HCT116 (cell line): ENCODE measurements at regions not wholly inside any gene's neighbourhood (a gene's known extent, or its start where the extent isn't known, plus 50 kb on each side); places are given as distances from the start of the nearest gene placed in this dataset.

Experiments used
- ATAC-seq: fragments of 200-7000 bp; cut with Tn5 transposase; 2 replicates; pipeline ENCODE4 v1.9.1; 2020; ENCODE audit warnings: mild to moderate bottlenecking, moderate library complexity
- BruUV-seq: library from RNA; stranded (reverse); fragments of 400-500 nt; replicated peaks from 2 replicates; lab custom pipeline; 2021; lab: Mats Ljungman, UMichigan
- CTCF ChIA-PET: fragments of 300-600 bp; sonication (Branson Sonifier 250); formaldehyde crosslinking; loops from one replicate; lab custom pipeline; 2021; ENCODE audit warnings: antibody characterized with exemption; lab: Charles Lee
- POLR2A ChIA-PET: fragments of 300-600, 350-600 bp; sonication (Branson Sonifier 250); formaldehyde crosslinking; loops from one replicate; lab custom pipeline; 2021; ENCODE audit warnings: antibody characterized with exemption; lab: Charles Lee
- RAD21 ChIA-PET, 2 experiments: fragments of 300-600 bp; sonication (Branson Sonifier 250); formaldehyde crosslinking; loops; one replicate each; lab custom pipeline; 2023; ENCODE audit warnings: low total read pairs in 2 of 2; ENCODE audit not compliant: uncharacterized antibody in 2 of 2, unreplicated experiment in 2 of 2, low non-redundant PET in 1 of 2; lab: Charles Lee
- DNase-seq: peaks from one replicate; pipeline ENCODE4 v3.0.0-alpha.2; 2010; ENCODE audit warnings: low read depth, low spot score
- H2AFZ ChIP-seq: fragments of 200-600 bp; shearing (Covaris generic), sonication (generic); 2 replicates; pipeline ENCODE4 v1.6.1; 2017; ENCODE audit warnings: low read depth, mixed run types, mixed read lengths, antibody characterized with exemption, low read length; ENCODE audit not compliant: poor library complexity, severe bottlenecking
- H3K27ac ChIP-seq: 2 replicates; pipeline ENCODE4 v1.5.1; 2012; ENCODE audit warnings: low read depth, low read length
- H3K27me3 ChIP-seq: fragments of 200-600 bp; sonication (generic); 2 replicates; pipeline ENCODE4 v1.6.1; 2016; ENCODE audit warnings: mixed run types, low read length, mixed read lengths; ENCODE audit not compliant: insufficient read depth
- H3K36me3 ChIP-seq, 2 experiments: fragments of 200-500 bp in 1 of 2; fragments of 200-600 bp in 1 of 2; sonication (Bioruptor generic) in 1 of 2; sonication (generic) in 1 of 2; 2 replicates each; pipeline versions ENCODE4 v1.5.1 to v1.6.1; 2014 to 2016; ENCODE audit warnings: low read length in 2 of 2, inconsistent platforms in 1 of 2, mixed read lengths in 1 of 2, mixed run types in 1 of 2; ENCODE audit not compliant: insufficient read depth in 2 of 2, control insufficient read depth in 1 of 2
- H3K4me1 ChIP-seq, 2 experiments: fragments of 200-600 bp in 1 of 2; sonication (generic) in 1 of 2; 2 replicates each; pipeline versions ENCODE4 v1.5.1 to v1.6.1; 2012 to 2017; ENCODE audit warnings: low read length in 2 of 2, inconsistent platforms in 1 of 2, mild to moderate bottlenecking in 1 of 2, mixed read lengths in 1 of 2, mixed run types in 1 of 2, moderate library complexity in 1 of 2; ENCODE audit not compliant: insufficient read depth in 2 of 2, control insufficient read depth in 1 of 2
- H3K4me2 ChIP-seq: fragments of 200-600 bp; sonication (generic); 2 replicates; pipeline ENCODE4 v1.6.1; 2017; ENCODE audit warnings: mixed run types, low read length, mixed read lengths
- H3K4me3 ChIP-seq, 2 experiments: fragments of 200-600 bp in 1 of 2; sonication (generic) in 1 of 2; replicated peaks in 1 of 2; 2 replicates each; pipeline ENCODE4 v1.5.1; 2011 to 2016; ENCODE audit warnings: low read length in 2 of 2, control low read depth in 1 of 2, low read depth in 1 of 2, mild to moderate bottlenecking in 1 of 2, mixed read lengths in 1 of 2, mixed run types in 1 of 2
- H3K79me2 ChIP-seq: fragments of 200-600 bp; sonication (generic); 2 replicates; pipeline ENCODE4 v1.6.1; 2017; ENCODE audit warnings: mild to moderate bottlenecking, mixed run types, low read length, moderate library complexity, mixed read lengths; ENCODE audit not compliant: insufficient read depth
- H3K9ac ChIP-seq: fragments of 200-600 bp; sonication (generic); 2 replicates; pipeline ENCODE4 v1.6.1; 2016; ENCODE audit warnings: low read length, mixed read lengths
- H3K9me2 ChIP-seq: fragments of 200-600 bp; sonication (generic), shearing (Covaris generic); 2 replicates; pipeline ENCODE4 v1.6.1; 2017; ENCODE audit warnings: mixed run types, mild to moderate bottlenecking, moderate library complexity; ENCODE audit not compliant: insufficient read depth
- H3K9me3 ChIP-seq, 2 experiments: fragments of 200-500 bp in 1 of 2; fragments of 200-600 bp in 1 of 2; sonication (Bioruptor generic) in 1 of 2; sonication (generic) in 1 of 2; 2 replicates each; pipeline ENCODE4 v1.6.1; 2014 to 2017; ENCODE audit warnings: low read length in 2 of 2, mixed read lengths in 2 of 2, inconsistent platforms in 1 of 2, low read depth in 1 of 2, mild to moderate bottlenecking in 1 of 2, mixed run types in 1 of 2, moderate library complexity in 1 of 2; ENCODE audit not compliant: control insufficient read depth in 1 of 2, insufficient read depth in 1 of 2
- H4K20me1 ChIP-seq: fragments of 200-600 bp; sonication (generic), shearing (Covaris generic); 2 replicates; pipeline ENCODE4 v1.6.1; 2017; ENCODE audit warnings: mixed run types, mild to moderate bottlenecking, moderate library complexity; ENCODE audit not compliant: insufficient read depth
- CEBPB ChIP-seq: IDR thresholded peaks from 2 replicates; pipeline ENCODE4 v1.6.1; 2012; ENCODE audit warnings: low read depth
- CTCF ChIP-seq, 3 experiments: fragments of 200-600 bp in 1 of 3; sonication (generic) in 1 of 3; IDR thresholded peaks in 2 of 3; conservative IDR thresholded peaks in 1 of 3; 2 replicates each; pipeline ENCODE4 v1.5.1; 2012 to 2017; ENCODE audit warnings: low read depth in 2 of 3, low read length in 2 of 3, antibody characterized with exemption in 1 of 3, borderline replicate concordance in 1 of 3, control low read depth in 1 of 3, mild to moderate bottlenecking in 1 of 3, mixed read lengths in 1 of 3, mixed run types in 1 of 3, moderate library complexity in 1 of 3; ENCODE audit not compliant: insufficient read depth in 1 of 3
- ELF1 ChIP-seq: IDR thresholded peaks from 2 replicates; pipeline ENCODE4 v1.6.1; 2012; ENCODE audit warnings: low read depth, borderline replicate concordance
- EZH2 ChIP-seq: fragments of 200-600 bp; sonication (generic); IDR thresholded peaks from 2 replicates; pipeline ENCODE4 v1.6.1; 2017; ENCODE audit warnings: antibody characterized with exemption, mixed run types
- EZH2phosphoT487 ChIP-seq: fragments of 200-600 bp; IDR thresholded peaks from 2 replicates; pipeline ENCODE4 v1.6.1; 2018; ENCODE audit warnings: antibody characterized with exemption, borderline replicate concordance
- FOSL1 ChIP-seq: IDR thresholded peaks from 2 replicates; pipeline ENCODE4 v1.6.1; 2012; ENCODE audit warnings: low read depth
- JUND ChIP-seq: IDR thresholded peaks from 2 replicates; pipeline ENCODE4 v1.6.1; 2012
- MAX ChIP-seq: IDR thresholded peaks from 2 replicates; pipeline ENCODE4 v1.6.1; 2012
- POLR2A ChIP-seq: IDR thresholded peaks from 2 replicates; pipeline ENCODE4 v1.7.0; 2011; ENCODE audit warnings: borderline replicate concordance; ENCODE audit not compliant: insufficient read depth, insufficient read length; ENCODE audit errors: extremely low read depth
- RAD21 ChIP-seq: IDR thresholded peaks from 2 replicates; pipeline ENCODE4 v1.6.1; 2012; ENCODE audit warnings: low read depth, mild to moderate bottlenecking
- SIN3A ChIP-seq: IDR thresholded peaks from 2 replicates; pipeline ENCODE4 v1.6.1; 2012; ENCODE audit warnings: low read depth
- SRF ChIP-seq: IDR thresholded peaks from 2 replicates; pipeline ENCODE4 v1.6.1; 2012; ENCODE audit warnings: low read depth
- TCF7L2 ChIP-seq: IDR thresholded peaks from 2 replicates; pipeline ENCODE4 v1.7.0; 2011; ENCODE audit warnings: borderline replicate concordance, inconsistent platforms; ENCODE audit not compliant: insufficient read depth, insufficient read length; ENCODE audit errors: extremely low read depth
- YY1 ChIP-seq: IDR thresholded peaks from 2 replicates; pipeline ENCODE4 v1.6.1; 2011; ENCODE audit warnings: low read length, low read depth, moderate library complexity, mild to moderate bottlenecking; ENCODE audit not compliant: insufficient replicate concordance; ENCODE audit errors: extremely low read depth
- ZBTB33 ChIP-seq: IDR thresholded peaks from 2 replicates; pipeline ENCODE4 v1.6.1; 2011; ENCODE audit warnings: mild to moderate bottlenecking, low read length, moderate library complexity; ENCODE audit not compliant: insufficient replicate concordance; ENCODE audit errors: extremely low read depth
- ZFX ChIP-seq: fragments of 450-650 bp; IDR thresholded peaks from 2 replicates; pipeline ENCODE4 v1.6.1; 2017
- ZNF274 ChIP-seq: fragments of 200-500 bp; sonication (Bioruptor generic); IDR thresholded peaks from 2 replicates; pipeline ENCODE4 v1.6.1; 2014; ENCODE audit warnings: mild to moderate bottlenecking, low read depth, low read length, inconsistent platforms
- intact Hi-C: fragments of 100-400 bp; cut with micrococcal nuclease; formaldehyde crosslinking; loops from 2 replicates; pipeline ENCODE4 v1.10.0; 2022

- no peak overlapping the region for H3K4me2 ChIP-seq
- no peaks in the 10 kb centered on the region for H3K36me3 ChIP-seq
- no peak overlapping the region for H2AFZ ChIP-seq
- no peaks in the 10 kb centered on the region for H3K9me2 ChIP-seq
- no peak overlapping the region for H3K4me3 ChIP-seq
- H3K27me3 ChIP-seq, result no peaks in the 10 kb centered on the region
- no peaks in the 10 kb centered on the region for H4K20me1 ChIP-seq
- no peak overlapping the region for H3K9ac ChIP-seq
- H3K79me2 ChIP-seq, result no peaks in the 10 kb centered on the region
- POLR2A ChIA-PET, result no interaction called here
- RAD21 ChIA-PET, result no interaction called here
- ATAC-seq, result no peak
- no peak for TF ChIP-seq RAD21
- no peak for TF ChIP-seq CTCF (IDR thresholded peaks at IDR 0.05 in 2 of 3, conservative IDR thresholded peaks at IDR 0.05 in 1 of 3; ENCODE audit: borderline replicate concordance in 1 of 3, insufficient read depth in 1 of 3, low read depth in 2 of 3, low read length in 2 of 3)
- no peak for TF ChIP-seq ZFX
- no peak for TF ChIP-seq EZH2phosphoT487
- TF ChIP-seq MAX, result no peak
- no peak for TF ChIP-seq JUND
- TF ChIP-seq SIN3A, result no peak
- TF ChIP-seq CEBPB, result no peak
- TF ChIP-seq, all 23 proteins: peak for 0
- no peak overlapping the region for H3K27ac ChIP-seq
- H3K9me3 ChIP-seq, result peaks cover 0 to 10% of the 10 kb centered on the region in 2 experiments; a peak in 1 of 4 replicates
- intact Hi-C loops, result no loop called here
- H3K4me1 ChIP-seq, result no peaks in the 10 kb centered on the region
- CTCF ChIA-PET, result no interaction called here
- BruUV-seq, result no TSS peak
- DNase-seq, result no peak
Measured at GRCh38 chr2:57937456-57937855, 109.2 kb upstream of the VRK2 start.

- no peak overlapping the region for H3K4me2 ChIP-seq
- H3K4me3 ChIP-seq, result no peak overlapping the region
- H3K27me3 ChIP-seq, result no peaks in the 10 kb centered on the region
- H2AFZ ChIP-seq, result no peak overlapping the region
- no TSS peak for BruUV-seq
- H3K4me1 ChIP-seq, result no peaks in the 10 kb centered on the region
- TF ChIP-seq POLR2A (no peak), EZH2phosphoT487 (no peak), EZH2 (no peak), TCF7L2 (no peak), MAX (no peak), SIN3A (no peak), SRF (no peak), ZBTB33 (no peak), FOSL1 (no peak), ZNF274 (no peak), ZFX (no peak), ELF1 (no peak), YY1 (no peak)
- no peaks in the 10 kb centered on the region for H3K79me2 ChIP-seq
- H3K9me3 ChIP-seq, result no peaks in the 10 kb centered on the region
- ChIA-PET CTCF (no interaction called here), POLR2A (no interaction called here), RAD21 (no interaction called here)
- DNase-seq, result no peak
- no peak for ATAC-seq
- intact Hi-C loops, result no loop called here
- H3K9me2 ChIP-seq, result no peaks in the 10 kb centered on the region
- H3K9ac ChIP-seq, result no peak overlapping the region
- no peak overlapping the region for H3K27ac ChIP-seq
- no peaks in the 10 kb centered on the region for H3K36me3 ChIP-seq
- H4K20me1 ChIP-seq, result no peaks in the 10 kb centered on the region
Measured at GRCh38 chr2:57941816-57942215, 104.8 kb upstream of the VRK2 start.
